T-helper 9 cell (primary cell): ENCODE measurements at regions not wholly inside any gene's neighbourhood (a gene's known extent, or its start where the extent isn't known, plus 50 kb on each side); places are given as distances from the start of the nearest gene placed in this dataset.
"Not testable (repeated sequence)": the region's sequence is repeated elsewhere in the genome, so short reads cannot be mapped to it uniquely, and the experiment has no call there.

Experiments used
- DNase-seq: peaks from one replicate; pipeline ENCODE4 v3.0.0-alpha.2; 2020

GRCh38 chr10:120115959-120116358 is 223.4 kb downstream of the SEC23IP start:
- DNase-seq: no peak

- DNase-seq: no peak
Observed at GRCh38 chr10:120121768-120122167, 229.2 kb downstream of the SEC23IP start.

- DNase-seq: no peak
Observed at GRCh38 chr10:120131183-120131582, 238.7 kb downstream of the SEC23IP start.

- DNase-seq: no peak
Observed at GRCh38 chr10:120132811-120133210, 240.3 kb downstream of the SEC23IP start.

GRCh38 chr10:120138689-120139088 is 246.2 kb downstream of the SEC23IP start:
- no peak for DNase-seq

- no peak for DNase-seq
Observed at GRCh38 chr10:120145107-120145506, 252.6 kb downstream of the SEC23IP start.

GRCh38 chr10:120156614-120157274 is 264.2 kb downstream of the SEC23IP start:
- DNase-seq: no peak

GRCh38 chr10:120161111-120161510 is 268.6 kb downstream of the SEC23IP start:
- DNase-seq: no peak

- no peak for DNase-seq
Observed at GRCh38 chr10:120162471-120162870, 269.9 kb downstream of the SEC23IP start.

- DNase-seq: no peak
Observed at GRCh38 chr10:120172356-120172755, 279.8 kb downstream of the SEC23IP start.

- DNase-seq: no peak
Observed at GRCh38 chr10:120174491-120174890, 282.0 kb downstream of the SEC23IP start.

GRCh38 chr10:120177330-120177729 is 279.7 kb upstream of the PLPP4 start:
- no peak for DNase-seq

GRCh38 chr10:120180160-120180559 is 276.9 kb upstream of the PLPP4 start:
- no peak for DNase-seq

- DNase-seq: no peak
Observed at GRCh38 chr10:120181154-120181553, 275.9 kb upstream of the PLPP4 start.

- no peak for DNase-seq
Observed at GRCh38 chr10:120182431-120182830, 274.6 kb upstream of the PLPP4 start.

GRCh38 chr10:120183546-120183945 is 273.5 kb upstream of the PLPP4 start:
- DNase-seq: no peak

GRCh38 chr10:120184547-120185337 is 272.3 kb upstream of the PLPP4 start:
- no peak for DNase-seq

- no peak for DNase-seq
Observed at GRCh38 chr10:120186506-120186905, 270.5 kb upstream of the PLPP4 start.

GRCh38 chr10:120187168-120187567 is 269.9 kb upstream of the PLPP4 start:
- DNase-seq: not testable (repeated sequence)

- no peak for DNase-seq
Observed at GRCh38 chr10:120188950-120189349, 268.1 kb upstream of the PLPP4 start.

GRCh38 chr10:120195984-120196712 is 260.9 kb upstream of the PLPP4 start:
- no peak for DNase-seq

- DNase-seq: no peak
Observed at GRCh38 chr10:120204877-120205276, 252.2 kb upstream of the PLPP4 start.

- DNase-seq: no peak
Observed at GRCh38 chr10:120205368-120206018, 251.5 kb upstream of the PLPP4 start.
